Type B pancreatic cell (in vitro differentiated cells): ENCODE measurements at regions not wholly inside any gene's neighbourhood (a gene's known extent, or its start where the extent isn't known, plus 50 kb on each side); places are given as distances from the start of the nearest gene placed in this dataset.
A peak's percentile ranks its signal among the peaks of the same experiment; 100 is the strongest.

Source experiments
- DNase-seq: peaks from one replicate; pipeline ENCODE4 v3.0.0; 2021; ENCODE audit warnings: mixed read lengths; ENCODE audit not compliant: unreplicated experiment; ENCODE audit errors: extremely low spot score
- H3K27ac Mint-ChIP-seq: 2 replicates; pipeline ENCODE4 v1.8.0; 2021; ENCODE audit warnings: mild to moderate bottlenecking, mixed read lengths
- H3K27me3 Mint-ChIP-seq: 2 replicates; pipeline ENCODE4 v1.8.0; 2021; ENCODE audit warnings: mixed read lengths
- H3K36me3 Mint-ChIP-seq: 2 replicates; pipeline ENCODE4 v1.8.0; 2021; ENCODE audit warnings: mixed read lengths
- H3K4me1 Mint-ChIP-seq: one replicate; pipeline ENCODE4 v1.8.0; 2021; ENCODE audit warnings: mixed read lengths; ENCODE audit not compliant: unreplicated experiment
- H3K4me3 Mint-ChIP-seq: 2 replicates; pipeline ENCODE4 v1.8.0; 2021; ENCODE audit warnings: mild to moderate bottlenecking, mixed read lengths
- H3K9me3 Mint-ChIP-seq: 2 replicates; pipeline ENCODE4 v1.8.0; 2021; ENCODE audit warnings: mixed read lengths
- TF ChIP-seq, protein P1 (sequence below): fragments of 200-600 bp; sonication (generic); conservative IDR thresholded peaks from 2 replicates; pipeline ENCODE4 v1.5.0; 2021; ENCODE audit warnings: antibody characterized with exemption, mild to moderate bottlenecking

DNA sequence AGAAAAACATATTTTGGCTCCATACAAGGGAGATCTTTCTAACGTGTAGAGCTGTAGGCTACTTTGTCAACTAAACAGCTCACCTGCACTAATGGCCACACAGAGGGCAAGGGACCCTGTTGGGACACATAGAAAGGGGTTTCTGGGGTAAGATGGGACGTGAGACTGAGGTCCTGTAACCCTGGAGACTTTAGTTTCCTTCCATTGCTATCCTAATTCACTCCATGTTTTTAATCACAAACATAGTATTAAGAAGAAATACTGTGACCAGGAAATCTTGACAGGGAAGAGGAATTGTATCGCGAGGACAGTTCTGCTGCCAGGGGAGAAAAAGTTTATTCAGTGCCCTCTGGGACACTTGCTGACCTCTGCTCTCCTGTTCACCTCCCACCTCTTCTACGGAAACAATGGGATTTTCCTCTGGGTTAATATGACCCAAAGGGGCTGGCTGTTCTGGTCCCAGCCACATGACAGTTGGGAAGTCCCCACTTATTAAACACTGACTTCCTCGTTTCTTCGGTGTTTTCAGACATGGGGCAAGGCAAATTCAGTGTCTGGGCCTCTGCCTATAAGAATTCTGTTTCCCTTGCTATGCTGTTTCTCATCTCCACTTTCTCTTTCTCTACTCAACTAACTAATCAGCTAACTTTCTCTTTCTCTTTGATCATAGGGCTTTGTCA is 106.9 kb upstream of the SEMA6A start:
- H3K27ac Mint-ChIP-seq = no peak overlapping the region
- TF ChIP-seq, protein P1, sequence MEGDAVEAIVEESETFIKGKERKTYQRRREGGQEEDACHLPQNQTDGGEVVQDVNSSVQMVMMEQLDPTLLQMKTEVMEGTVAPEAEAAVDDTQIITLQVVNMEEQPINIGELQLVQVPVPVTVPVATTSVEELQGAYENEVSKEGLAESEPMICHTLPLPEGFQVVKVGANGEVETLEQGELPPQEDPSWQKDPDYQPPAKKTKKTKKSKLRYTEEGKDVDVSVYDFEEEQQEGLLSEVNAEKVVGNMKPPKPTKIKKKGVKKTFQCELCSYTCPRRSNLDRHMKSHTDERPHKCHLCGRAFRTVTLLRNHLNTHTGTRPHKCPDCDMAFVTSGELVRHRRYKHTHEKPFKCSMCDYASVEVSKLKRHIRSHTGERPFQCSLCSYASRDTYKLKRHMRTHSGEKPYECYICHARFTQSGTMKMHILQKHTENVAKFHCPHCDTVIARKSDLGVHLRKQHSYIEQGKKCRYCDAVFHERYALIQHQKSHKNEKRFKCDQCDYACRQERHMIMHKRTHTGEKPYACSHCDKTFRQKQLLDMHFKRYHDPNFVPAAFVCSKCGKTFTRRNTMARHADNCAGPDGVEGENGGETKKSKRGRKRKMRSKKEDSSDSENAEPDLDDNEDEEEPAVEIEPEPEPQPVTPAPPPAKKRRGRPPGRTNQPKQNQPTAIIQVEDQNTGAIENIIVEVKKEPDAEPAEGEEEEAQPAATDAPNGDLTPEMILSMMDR = no peak
- H3K36me3 Mint-ChIP-seq = no peaks in the 10 kb centered on the region
- H3K4me1 Mint-ChIP-seq = peaks cover 4% of the 10 kb centered on the region
- H3K4me3 Mint-ChIP-seq = no peak overlapping the region
- no peak for DNase-seq
- H3K9me3 Mint-ChIP-seq = no peaks in the 10 kb centered on the region
- no peaks in the 10 kb centered on the region for H3K27me3 Mint-ChIP-seq

DNA sequence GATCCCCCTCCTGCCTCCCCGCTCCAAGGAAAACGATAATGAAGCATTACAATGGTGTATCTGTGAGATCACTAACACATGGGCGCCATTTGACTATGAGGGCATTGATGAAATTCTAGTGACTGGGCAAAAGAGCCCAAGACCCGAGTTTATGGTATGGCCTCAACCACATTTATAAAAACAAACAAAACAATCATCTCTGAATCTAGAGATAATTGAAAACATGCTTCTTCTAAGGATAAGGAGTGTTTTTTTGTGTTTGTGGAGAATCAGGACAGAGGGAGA is 100.9 kb upstream of the SEMA6A start:
- H3K27me3 Mint-ChIP-seq = no peaks in the 10 kb centered on the region

DNA sequence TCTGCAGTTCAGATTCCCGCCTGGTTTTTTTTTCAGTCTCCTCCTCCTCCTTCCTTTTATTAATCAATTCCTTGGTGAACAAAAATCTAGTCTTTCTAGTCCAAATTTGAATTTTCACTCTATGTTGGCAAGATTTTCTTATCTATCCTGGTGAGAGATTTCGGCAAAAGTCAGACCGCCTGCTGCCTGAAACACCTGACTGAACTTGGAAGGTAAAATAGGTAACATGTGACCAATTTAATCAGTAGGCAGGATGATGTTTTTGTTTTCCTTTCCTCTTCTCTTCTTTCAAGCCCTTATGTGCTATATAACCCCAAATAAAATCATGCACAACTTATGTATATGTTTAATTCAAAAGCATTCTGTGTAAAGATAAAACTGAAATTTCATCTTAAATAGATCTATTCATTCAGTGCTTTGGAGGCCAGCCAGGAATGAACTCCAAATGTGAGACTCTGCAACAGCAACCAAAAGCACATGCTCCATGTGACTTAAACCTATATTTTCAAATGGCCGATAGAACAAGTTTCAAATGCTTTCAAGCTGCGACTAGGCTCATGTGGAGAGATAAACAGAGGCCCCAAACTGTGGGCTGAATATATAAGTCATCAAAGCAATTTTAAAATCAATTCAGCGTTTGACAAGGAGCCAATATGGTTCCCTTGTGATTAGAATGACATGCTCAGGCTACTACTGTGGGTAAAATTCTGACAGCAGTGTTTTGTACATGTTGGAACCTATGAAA is 100.4 kb upstream of the SEMA6A start:
- TF ChIP-seq, protein P1 = no peak
- Mint-ChIP-seq H3K27ac (no peak overlapping the region), H3K9me3 (no peaks in the 10 kb centered on the region), H3K4me3 (no peak overlapping the region), H3K4me1 (peaks cover 21% of the 10 kb centered on the region), H3K36me3 (no peaks in the 10 kb centered on the region), H3K27me3 (no peaks in the 10 kb centered on the region)
- DNase-seq = no peak

More for the DNA sequence above, 100.9 kb upstream of the SEMA6A start:
- TF ChIP-seq, protein P1 = no peak
- H3K36me3 Mint-ChIP-seq = no peaks in the 10 kb centered on the region
- H3K4me3 Mint-ChIP-seq = no peak overlapping the region
- peaks cover 21% of the 10 kb centered on the region for H3K4me1 Mint-ChIP-seq
- no peak overlapping the region for H3K27ac Mint-ChIP-seq
- H3K9me3 Mint-ChIP-seq = no peaks in the 10 kb centered on the region
- DNase-seq = no peak

DNA sequence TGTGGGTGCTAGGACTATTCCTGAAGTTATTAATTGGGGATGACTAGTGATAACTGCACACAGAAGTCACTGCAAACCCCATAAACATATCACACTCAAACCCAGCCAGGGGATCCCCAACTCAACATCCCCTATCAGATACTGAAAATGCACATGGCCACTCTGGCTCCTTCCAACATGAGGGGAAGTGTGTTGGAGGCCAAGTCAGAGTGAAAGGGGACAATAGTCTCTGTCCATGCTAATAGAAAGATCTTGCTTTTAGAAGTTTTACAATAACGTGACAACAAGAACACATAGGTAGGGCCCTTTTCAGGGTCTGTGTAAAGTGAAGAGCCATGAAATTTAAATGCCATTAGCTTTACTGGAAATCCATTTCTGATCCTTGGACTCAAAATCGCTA is 98.8 kb upstream of the SEMA6A start:
- no peak overlapping the region for H3K27ac Mint-ChIP-seq
- peaks cover 27% of the 10 kb centered on the region for H3K4me1 Mint-ChIP-seq
- no peaks in the 10 kb centered on the region for H3K27me3 Mint-ChIP-seq
- H3K36me3 Mint-ChIP-seq = no peaks in the 10 kb centered on the region
- no peak overlapping the region for H3K4me3 Mint-ChIP-seq
- H3K9me3 Mint-ChIP-seq = no peaks in the 10 kb centered on the region
- DNase-seq = no peak
- TF ChIP-seq, protein P1 = no peak

DNA sequence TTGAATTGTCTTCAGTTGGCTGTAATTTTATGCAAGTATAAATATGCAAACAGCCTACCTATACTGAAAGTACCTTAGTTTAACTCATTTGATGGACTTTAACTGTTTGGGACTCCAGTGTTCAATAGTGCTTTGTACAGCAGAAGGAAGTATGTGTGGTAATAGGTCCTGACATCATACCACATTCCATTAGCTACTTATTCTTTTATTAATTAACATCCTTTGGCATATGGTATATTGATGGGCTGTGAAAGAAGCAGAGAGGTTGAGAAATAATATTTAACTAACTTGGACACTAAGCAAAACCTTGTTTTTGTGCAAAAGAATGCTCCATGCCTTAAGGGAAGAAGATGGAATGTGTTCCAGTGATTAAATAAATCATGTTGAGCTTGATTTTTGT is 97.6 kb upstream of the SEMA6A start:
- no peak for DNase-seq
- H3K27me3 Mint-ChIP-seq = no peaks in the 10 kb centered on the region
- H3K4me1 Mint-ChIP-seq = peaks cover 27% of the 10 kb centered on the region
- TF ChIP-seq, protein P1 = no peak
- H3K4me3 Mint-ChIP-seq = no peak overlapping the region
- H3K9me3 Mint-ChIP-seq = no peaks in the 10 kb centered on the region
- peak overlapping the region; percentile 62 for H3K27ac Mint-ChIP-seq
- H3K36me3 Mint-ChIP-seq = no peaks in the 10 kb centered on the region
